ENCODE measurements at regions not wholly inside any gene's neighbourhood (a gene's known extent, or its start where the extent isn't known, plus 50 kb on each side); places are given as distances from the start of the nearest gene placed in this dataset.

GRCh38 chr1:118716775-118717174 is 271.4 kb downstream of the TBX15 start:
- FAIRE-seq: no peak

- FAIRE-seq: no peak
Measured at GRCh38 chr1:118711356-118711755, 276.8 kb downstream of the TBX15 start.

- FAIRE-seq: no peak
Measured at GRCh38 chr1:118698911-118699310, 289.2 kb downstream of the TBX15 start.

- FAIRE-seq: no peak
Measured at GRCh38 chr1:118692143-118692542, 296.0 kb downstream of the TBX15 start.

GRCh38 chr1:118688891-118689290 is 299.3 kb downstream of the TBX15 start:
- FAIRE-seq: no peak

GRCh38 chr1:118661769-118662320 is 326.3 kb downstream of the TBX15 start:
- no peak for FAIRE-seq

GRCh38 chr1:118660769-118661168 is 327.4 kb downstream of the TBX15 start:
- no peak for FAIRE-seq

GRCh38 chr1:118659646-118660045 is 328.5 kb downstream of the TBX15 start:
- no peak for FAIRE-seq

GRCh38 chr1:118650107-118650807 is 337.9 kb downstream of the TBX15 start:
- no peak for FAIRE-seq

GRCh38 chr1:118649369-118650106 is 338.6 kb downstream of the TBX15 start:
- no peak for FAIRE-seq

- no peak for FAIRE-seq
Measured at GRCh38 chr1:118636004-118636403, 352.1 kb downstream of the TBX15 start.

GRCh38 chr1:118627435-118627834 is 360.7 kb downstream of the TBX15 start:
- no peak for FAIRE-seq

GRCh38 chr1:118621839-118622238 is 366.3 kb downstream of the TBX15 start:
- FAIRE-seq: no peak

- no peak for FAIRE-seq
Measured at GRCh38 chr1:118618618-118619340, 369.4 kb downstream of the TBX15 start.

- no peak for FAIRE-seq
Measured at GRCh38 chr1:118617916-118618315, 370.2 kb downstream of the TBX15 start.

- FAIRE-seq: no peak
Measured at GRCh38 chr1:118615066-118615465, 373.1 kb downstream of the TBX15 start.

- FAIRE-seq: no peak
Measured at GRCh38 chr1:118589238-118589846, 398.8 kb downstream of the TBX15 start.

- FAIRE-seq: no peak
Measured at GRCh38 chr1:118588566-118588965, 399.6 kb downstream of the TBX15 start.

- no peak for FAIRE-seq
Measured at GRCh38 chr1:118578276-118578675, 393.2 kb upstream of the SPAG17 start.

GRCh38 chr1:118575060-118575459 is 390.0 kb upstream of the SPAG17 start:
- FAIRE-seq: no peak

GRCh38 chr1:118564961-118565703 is 380.1 kb upstream of the SPAG17 start:
- FAIRE-seq: no peak

All from islet of Langerhans (tissue), 1 donor.